Coronary artery (tissue), 2 donors: ENCODE measurements at regions not wholly inside any gene's neighbourhood (a gene's known extent, or its start where the extent isn't known, plus 50 kb on each side); places are given as distances from the start of the nearest gene placed in this dataset.

Experiments used
- DNase-seq: peaks from one replicate; pipeline ENCODE4 v3.0.0-alpha.2; 2017; ENCODE audit warnings: low spot score
- H3K27ac ChIP-seq, 2 donors: fragments of 200-600 bp; sonication (generic); one replicate each; pipeline ENCODE4 v1.5.1; 2016 to 2019
- H3K4me3 ChIP-seq: fragments of 200-600 bp; sonication (generic); 2 replicates; pipeline ENCODE4 v1.5.1; 2016; ENCODE audit warnings: mild to moderate bottlenecking, moderate library complexity
- CTCF ChIP-seq: fragments of 200-600 bp; sonication (generic); IDR thresholded peaks from one replicate; pipeline ENCODE4 v1.5.1; 2019; ENCODE audit warnings: antibody characterized with exemption

GRCh38 chr2:5322396-5322795 lies 369.8 kb upstream of the SOX11 start:
- Histone ChIP-seq H3K27ac (no peak overlapping the region), H3K4me3 (no peak overlapping the region)
- no peak for TF ChIP-seq CTCF
- no peak for DNase-seq

- DNase-seq, result no peak
- H3K27ac ChIP-seq, result no peak overlapping the region
- TF ChIP-seq CTCF, result no peak
- no peak overlapping the region for H3K4me3 ChIP-seq
Measured at GRCh38 chr2:5325523-5325922, 366.7 kb upstream of the SOX11 start.

GRCh38 chr2:5328826-5329225 lies 363.4 kb upstream of the SOX11 start:
- no peak for DNase-seq
- no peak for TF ChIP-seq CTCF

GRCh38 chr2:5329763-5330162 lies 362.4 kb upstream of the SOX11 start:
- Histone ChIP-seq H3K27ac (no peak overlapping the region), H3K4me3 (no peak overlapping the region)
- TF ChIP-seq CTCF, result no peak
- DNase-seq, result no peak

More at GRCh38 chr2:5328826-5329225, 363.4 kb upstream of the SOX11 start:
- H3K4me3 ChIP-seq, result no peak overlapping the region
- no peak overlapping the region for H3K27ac ChIP-seq

- TF ChIP-seq CTCF, result no peak
- no peak for DNase-seq
- no peak overlapping the region for H3K4me3 ChIP-seq
- H3K27ac ChIP-seq, result no peak overlapping the region
Measured at GRCh38 chr2:5330961-5331360, 361.2 kb upstream of the SOX11 start.

- DNase-seq, result no peak
- no peak overlapping the region for H3K4me3 ChIP-seq
- TF ChIP-seq CTCF, result no peak
- no peak overlapping the region for H3K27ac ChIP-seq
Measured at GRCh38 chr2:5332925-5333324, 359.3 kb upstream of the SOX11 start.

- H3K27ac ChIP-seq, result no peak overlapping the region
- H3K4me3 ChIP-seq, result no peak overlapping the region
- no peak for TF ChIP-seq CTCF
- no peak for DNase-seq
Measured at GRCh38 chr2:5339473-5339872, 352.7 kb upstream of the SOX11 start.
